Naive thymus-derived CD4-positive, alpha-beta T cell (primary cell): ENCODE measurements at regions not wholly inside any gene's neighbourhood (a gene's known extent, or its start where the extent isn't known, plus 50 kb on each side); places are given as distances from the start of the nearest gene placed in this dataset.
"Not testable (repeated sequence)": the region's sequence is repeated elsewhere in the genome, so short reads cannot be mapped to it uniquely, and the experiment has no call there.

Experiments
- ATAC-seq: fragments of 150-1000 bp; cut with Tn5 transposase; 2 replicates; pipeline ENCODE4 v1.10.0; 2021; ENCODE audit warnings: mild to moderate bottlenecking, moderate library complexity
- CTCF ChIA-PET: fragments of 350-600 bp; sonication (Branson Sonifier 250); formaldehyde crosslinking; loops from one replicate; lab custom pipeline; 2021; ENCODE audit warnings: antibody characterized with exemption; lab: Charles Lee
- POLR2A ChIA-PET: fragments of 350-600 bp; sonication (Branson Sonifier 250); formaldehyde crosslinking; loops from one replicate; lab custom pipeline; 2021; ENCODE audit warnings: antibody characterized with exemption, inconsistent platforms; lab: Charles Lee
- DNase-seq, 9 donors: peaks; one replicate each; pipeline versions ENCODE4 v3.0.0 to v3.0.0-alpha.2; 2020 to 2022; ENCODE audit warnings: mixed read lengths in 1 of 9
- H3K27ac ChIP-seq: one replicate; pipeline ENCODE4 v1.7.0; 2013; ENCODE audit warnings: mild to moderate bottlenecking, low read depth, low read length, moderate library complexity
- H3K27me3 ChIP-seq, 2 donors: one replicate each; pipeline ENCODE4 v1.7.0; 2013; ENCODE audit warnings: low read length in 2 of 2, mild to moderate bottlenecking in 2 of 2, moderate library complexity in 2 of 2; ENCODE audit not compliant: control insufficient read depth in 2 of 2, insufficient read depth in 2 of 2
- H3K36me3 ChIP-seq, 3 experiments: 1 replicate in 2 of 3; 2 replicates in 1 of 3; pipeline ENCODE4 v1.7.0; 2013; ENCODE audit warnings: low read length in 3 of 3, mild to moderate bottlenecking in 3 of 3, moderate library complexity in 1 of 3; ENCODE audit not compliant: insufficient read depth in 3 of 3, control insufficient read depth in 2 of 3
- H3K4me1 ChIP-seq, 2 donors: one replicate each; pipeline ENCODE4 v1.7.0; 2013; ENCODE audit warnings: low read length in 2 of 2, mild to moderate bottlenecking in 2 of 2, moderate library complexity in 1 of 2; ENCODE audit not compliant: control insufficient read depth in 2 of 2, insufficient read depth in 2 of 2
- H3K4me3 ChIP-seq: 2 replicates; pipeline ENCODE4 v1.7.0; 2013; ENCODE audit warnings: mild to moderate bottlenecking, low read length
- H3K9me3 ChIP-seq, 3 experiments: 1 replicate in 2 of 3; 2 replicates in 1 of 3; pipeline ENCODE4 v1.7.0; 2013; ENCODE audit warnings: low read length in 3 of 3; ENCODE audit not compliant: control insufficient read depth in 2 of 3
- H3K27ac Mint-ChIP-seq, 9 donors: one replicate each; pipeline ENCODE4 v1.8.0; 2020 to 2022; ENCODE audit warnings: mixed read lengths in 9 of 9, mild to moderate bottlenecking in 8 of 9, moderate library complexity in 5 of 9, inconsistent platforms in 2 of 9
- H3K27me3 Mint-ChIP-seq, 5 donors: one replicate each; pipeline ENCODE4 v1.8.0; 2021 to 2022; ENCODE audit warnings: mixed read lengths in 5 of 5, mild to moderate bottlenecking in 1 of 5
- H3K36me3 Mint-ChIP-seq, 5 donors: one replicate each; pipeline ENCODE4 v1.8.0; 2020 to 2022; ENCODE audit warnings: mixed read lengths in 5 of 5, mild to moderate bottlenecking in 3 of 5, inconsistent platforms in 1 of 5
- H3K4me1 Mint-ChIP-seq, 7 donors: one replicate each; pipeline ENCODE4 v1.8.0; 2020 to 2022; ENCODE audit warnings: mixed read lengths in 7 of 7, mild to moderate bottlenecking in 3 of 7, inconsistent platforms in 1 of 7
- H3K4me3 Mint-ChIP-seq, 10 donors: one replicate each; pipeline ENCODE4 v1.8.0; 2020 to 2022; ENCODE audit warnings: mild to moderate bottlenecking in 10 of 10, mixed read lengths in 10 of 10, moderate library complexity in 6 of 10, inconsistent platforms in 2 of 10
- H3K9me3 Mint-ChIP-seq, 11 donors: one replicate each; pipeline ENCODE4 v1.8.0; 2020 to 2022; ENCODE audit warnings: mixed read lengths in 11 of 11, mild to moderate bottlenecking in 4 of 11, inconsistent platforms in 1 of 11, moderate library complexity in 1 of 11
- intact Hi-C, 2 donors: fragments of 100-400 bp; cut with micrococcal nuclease; formaldehyde crosslinking; loops; one replicate each; pipeline ENCODE4 v1.15.1; 2023

- H3K4me3 ChIP-seq, intact Hi-C loops, H3K4me3 Mint-ChIP-seq, H3K9me3 Mint-ChIP-seq, H3K27me3 ChIP-seq, CTCF ChIA-PET, H3K9me3 ChIP-seq, H3K36me3 ChIP-seq, POLR2A ChIA-PET, H3K27ac Mint-ChIP-seq, ATAC-seq, H3K4me1 ChIP-seq, H3K27ac ChIP-seq, H3K36me3 Mint-ChIP-seq, DNase-seq: not testable (repeated sequence)
- Mint-ChIP-seq H3K27me3 (peaks cover 6 to 15% (median 11%) of the 10 kb centered on the region in 5 donors), H3K4me1 (peaks cover 10 to 24% (median 17%) of the 10 kb centered on the region in 7 donors)
These were observed 111.2 kb upstream of the PLCL2 start for GRCh38 chr3:16773594-16773993.

DNA sequence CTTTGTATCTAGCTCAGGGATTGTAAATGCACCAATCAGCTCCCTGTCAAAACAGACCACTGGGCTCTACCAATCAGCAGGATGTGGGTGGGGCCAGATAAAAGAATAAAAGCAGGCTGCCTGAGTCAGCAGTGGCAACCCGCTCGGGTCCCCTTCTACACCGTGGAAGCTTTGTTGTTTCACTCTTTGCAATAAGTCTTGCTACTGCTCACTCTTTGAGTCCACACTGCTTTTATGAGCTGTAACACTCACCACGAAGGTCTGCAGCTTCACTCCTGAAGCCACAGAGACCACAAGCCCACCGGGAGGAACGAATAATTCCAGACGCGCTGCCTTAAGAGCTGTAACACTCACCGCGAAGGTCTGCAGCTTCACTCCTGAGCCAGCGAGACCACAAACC lies 110.2 kb upstream of the PLCL2 start:
- CTCF ChIA-PET = interaction anchor here (0.6 to 1.0 kb wide), 2 partner anchors 35 to 344 kb away, joined by 3 read pairs; no protein-coding TSS in a partner anchor
- H3K9me3 Mint-ChIP-seq, ATAC-seq, intact Hi-C loops, H3K4me1 ChIP-seq, H3K36me3 Mint-ChIP-seq, H3K36me3 ChIP-seq, H3K9me3 ChIP-seq, H3K4me3 ChIP-seq, H3K27ac ChIP-seq, H3K27me3 ChIP-seq: not testable (repeated sequence)
- DNase-seq = peak in 2 of 9 donors; percentile 2 to 4
- Mint-ChIP-seq H3K4me3 (peak overlapping the region in 9 of 10 donors; percentile 36 to 88 (median 73)), H3K27ac (peak overlapping the region in 4 of 9 donors; percentile 16 to 74 (median 50)), H3K27me3 (peaks cover 6 to 21% (median 12%) of the 10 kb centered on the region in 5 donors), H3K4me1 (peaks cover 10 to 24% (median 17%) of the 10 kb centered on the region in 7 donors)
- POLR2A ChIA-PET = interaction anchor here (0.6 kb wide), 2 partner anchors 27 to 265 kb away, joined by 3 read pairs; no protein-coding TSS in a partner anchor

GRCh38 chr3:16784973-16785372 lies 99.8 kb upstream of the PLCL2 start:
- Histone ChIP-seq H3K27me3 (no peaks in the 10 kb centered on the region), H3K36me3 (no peaks in the 10 kb centered on the region), H3K27ac (no peak overlapping the region), H3K4me1 (peaks cover 0 to 15% of the 10 kb centered on the region in 2 donors), H3K9me3 (no peaks in the 10 kb centered on the region), H3K4me3 (no peak overlapping the region)
- H3K9me3 Mint-ChIP-seq = peaks cover 0 to 6% (median 2%) of the 10 kb centered on the region in 11 donors
- ATAC-seq (no peak), DNase-seq (no peak)
- peaks cover 0 to 10% (median 2%) of the 10 kb centered on the region in 7 donors for H3K4me1 Mint-ChIP-seq
- H3K36me3 Mint-ChIP-seq = peaks cover 0 to 2% (median 0%) of the 10 kb centered on the region in 5 donors
- no peak overlapping the region for H3K27ac Mint-ChIP-seq
- H3K4me3 Mint-ChIP-seq = no peak overlapping the region
- intact Hi-C loops = no loop called here
- CTCF ChIA-PET = no interaction called here
- POLR2A ChIA-PET = no interaction called here
- no peaks in the 10 kb centered on the region for H3K27me3 Mint-ChIP-seq

- no peak overlapping the region for H3K27ac ChIP-seq
- no peaks in the 10 kb centered on the region for H3K27me3 ChIP-seq
- Mint-ChIP-seq H3K27ac (no peak overlapping the region), H3K27me3 (no peaks in the 10 kb centered on the region), H3K9me3 (peaks cover 0 to 6% (median 0%) of the 10 kb centered on the region in 11 donors), H3K36me3 (no peaks in the 10 kb centered on the region), H3K4me3 (no peak overlapping the region), H3K4me1 (peaks cover 0 to 15% (median 7%) of the 10 kb centered on the region in 7 donors)
- intact Hi-C loops = no loop called here
- ChIA-PET POLR2A (no interaction called here), CTCF (no interaction called here)
- ATAC-seq (no peak), DNase-seq (no peak)
- peaks cover 0 to 17% of the 10 kb centered on the region in 2 donors for H3K4me1 ChIP-seq
- H3K9me3 ChIP-seq = no peaks in the 10 kb centered on the region
- H3K4me3 ChIP-seq = no peak overlapping the region
- H3K36me3 ChIP-seq = no peaks in the 10 kb centered on the region
These were observed 99.3 kb upstream of the PLCL2 start for GRCh38 chr3:16785465-16785864.

DNA sequence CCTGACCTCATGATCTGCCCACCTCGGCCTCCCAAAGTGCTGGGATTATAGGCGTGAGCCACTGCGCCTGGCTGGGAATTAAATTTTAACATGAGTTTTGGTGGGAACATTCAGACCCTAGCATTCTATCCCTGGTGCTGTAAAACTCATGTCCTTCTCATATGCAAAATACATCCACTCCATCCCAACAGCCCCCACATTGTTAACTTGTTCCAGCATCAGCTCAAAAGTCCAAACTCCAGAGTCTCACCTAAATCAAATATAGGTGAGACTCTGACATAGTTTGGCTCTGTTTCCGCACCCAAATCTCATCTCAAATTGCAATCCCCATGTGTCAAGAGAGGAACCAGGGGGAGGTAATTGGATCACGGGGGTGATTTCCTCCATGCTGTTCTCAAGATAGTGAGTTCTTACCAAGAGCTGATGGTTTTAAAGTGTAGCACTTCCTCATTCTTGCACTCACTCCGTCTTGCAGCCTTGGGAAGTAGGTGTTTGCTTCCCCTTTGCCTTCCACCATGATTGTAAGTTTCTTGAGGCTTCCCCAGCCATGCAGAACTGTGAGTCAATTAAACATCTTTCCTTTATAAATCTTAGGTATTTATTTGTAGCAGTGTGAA lies 96.2 kb upstream of the PLCL2 start:
- Mint-ChIP-seq H3K9me3 (no peaks in the 10 kb centered on the region), H3K36me3 (no peaks in the 10 kb centered on the region), H3K4me1 (peaks cover 3 to 17% (median 7%) of the 10 kb centered on the region in 7 donors), H3K27me3 (peaks cover 0 to 7% (median 0%) of the 10 kb centered on the region in 5 donors), H3K4me3 (no peak overlapping the region), H3K27ac (peak overlapping the region in 1 of 9 donors; percentile 63)
- DNase-seq = no peak
- peak; percentile 59 for ATAC-seq
- intact Hi-C loops = no loop called here
- no peak overlapping the region for H3K27ac ChIP-seq
- peaks cover 0 to 17% of the 10 kb centered on the region in 2 donors for H3K4me1 ChIP-seq
- H3K9me3 ChIP-seq = no peaks in the 10 kb centered on the region
- ChIA-PET POLR2A (no interaction called here), CTCF (no interaction called here)
- H3K27me3 ChIP-seq = no peaks in the 10 kb centered on the region
- H3K4me3 ChIP-seq = no peak overlapping the region
- H3K36me3 ChIP-seq = no peaks in the 10 kb centered on the region

DNA sequence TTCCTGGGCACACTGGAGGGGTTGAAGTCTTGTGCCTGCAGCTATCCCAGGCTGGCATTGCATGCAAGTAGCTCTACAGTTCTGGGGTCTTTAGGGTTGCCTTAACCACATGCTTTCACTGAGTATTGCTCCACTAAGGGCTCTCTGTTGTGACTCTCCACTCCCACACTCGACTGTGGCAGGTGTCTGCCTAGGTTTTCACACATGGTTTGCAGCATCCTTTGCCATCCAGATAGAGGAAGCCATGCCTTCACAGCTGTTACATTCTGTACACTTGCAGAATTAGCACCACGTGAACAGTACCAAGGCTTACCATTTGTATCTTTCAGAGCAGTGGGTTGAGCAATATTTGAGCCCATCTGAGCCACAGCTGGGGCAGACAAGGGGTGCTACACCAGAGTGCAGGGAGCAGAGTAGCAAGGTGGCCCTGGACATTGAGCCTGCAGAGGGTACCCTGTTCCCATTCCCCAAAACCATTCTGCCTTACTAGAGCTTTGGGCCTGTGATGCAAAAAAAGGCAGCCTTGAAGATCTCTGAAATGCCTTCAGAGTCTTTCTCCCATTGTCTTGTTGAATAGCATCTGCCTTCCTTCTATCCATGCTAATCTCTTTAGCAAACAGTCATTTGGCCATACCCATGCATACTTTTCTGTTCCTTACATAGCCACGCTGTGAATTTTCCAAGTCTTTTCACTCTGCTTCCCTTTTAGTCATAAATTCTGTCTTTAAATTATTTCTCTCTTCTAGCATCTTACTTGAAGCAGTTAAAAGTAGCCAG lies 95.2 kb upstream of the PLCL2 start:
- ATAC-seq (peak; percentile 86), DNase-seq (no peak)
- POLR2A ChIA-PET = no interaction called here
- Histone ChIP-seq H3K27me3 (no peaks in the 10 kb centered on the region), H3K27ac (no peak overlapping the region), H3K4me3 (no peak overlapping the region), H3K4me1 (peaks cover 0 to 17% of the 10 kb centered on the region in 2 donors), H3K9me3 (no peaks in the 10 kb centered on the region), H3K36me3 (no peaks in the 10 kb centered on the region)
- Mint-ChIP-seq H3K4me3 (no peak overlapping the region), H3K4me1 (peaks cover 3 to 17% (median 7%) of the 10 kb centered on the region in 7 donors), H3K27ac (no peak overlapping the region), H3K9me3 (peaks cover 0 to 2% (median 0%) of the 10 kb centered on the region in 11 donors), H3K27me3 (peaks cover 0 to 10% (median 0%) of the 10 kb centered on the region in 5 donors), H3K36me3 (no peaks in the 10 kb centered on the region)
- CTCF ChIA-PET = no interaction called here
- intact Hi-C loops = no loop called here
